Stimulated activated naive CD8-positive, alpha-beta T cell treated with anti-CD3 and anti-CD28 coated beads, Interleukin-15, Interleukin-2, amounts not matched to agents 100 U/mL and 50 U/mL, for 24 hours (primary cell): ENCODE measurements at regions not wholly inside any gene's neighbourhood (a gene's known extent, or its start where the extent isn't known, plus 50 kb on each side); places are given as distances from the start of the nearest gene placed in this dataset.

ENCODE experiments used
- ATAC-seq: fragments of 150-1000 bp; cut with Tn5 transposase; one replicate; pipeline ENCODE4 v1.10.0; 2021
- DNase-seq: peaks from one replicate; pipeline ENCODE4 v3.0.0; 2021

- no peak for DNase-seq
- ATAC-seq = no peak
Measured at GRCh38 chr10:4051641-4052151, 266.7 kb upstream of the KLF6 start.

DNA sequence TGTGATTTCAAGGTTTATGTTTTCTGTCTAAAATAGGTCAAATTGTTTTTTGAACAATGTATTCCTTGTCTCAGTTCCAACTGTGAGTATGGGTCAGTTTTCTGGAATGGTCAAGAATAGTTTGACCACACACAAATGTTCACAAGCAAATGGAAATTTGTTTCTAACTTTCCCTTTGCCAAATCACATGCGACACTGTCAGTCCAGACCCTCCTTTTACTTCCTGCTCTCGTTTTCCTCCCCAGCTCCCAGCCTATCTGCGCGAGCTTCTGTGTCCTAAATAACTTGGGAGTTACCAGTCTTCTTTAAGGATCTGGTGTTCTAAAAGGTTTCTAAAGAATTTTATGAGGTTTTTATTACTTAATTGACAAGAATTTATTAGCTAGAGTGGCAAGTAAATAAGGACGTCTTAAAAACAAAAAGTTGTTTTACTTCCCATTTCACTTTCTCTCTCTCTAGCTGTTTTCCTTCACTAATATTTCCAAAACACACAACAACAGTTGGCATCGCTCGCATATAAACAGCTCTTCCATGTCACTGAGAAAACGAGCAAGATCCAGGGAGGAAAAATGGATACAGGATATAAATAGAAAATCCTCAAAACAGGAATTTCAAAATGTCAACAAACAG lies 266.1 kb upstream of the KLF6 start:
- ATAC-seq (no peak), DNase-seq (no peak)

DNA sequence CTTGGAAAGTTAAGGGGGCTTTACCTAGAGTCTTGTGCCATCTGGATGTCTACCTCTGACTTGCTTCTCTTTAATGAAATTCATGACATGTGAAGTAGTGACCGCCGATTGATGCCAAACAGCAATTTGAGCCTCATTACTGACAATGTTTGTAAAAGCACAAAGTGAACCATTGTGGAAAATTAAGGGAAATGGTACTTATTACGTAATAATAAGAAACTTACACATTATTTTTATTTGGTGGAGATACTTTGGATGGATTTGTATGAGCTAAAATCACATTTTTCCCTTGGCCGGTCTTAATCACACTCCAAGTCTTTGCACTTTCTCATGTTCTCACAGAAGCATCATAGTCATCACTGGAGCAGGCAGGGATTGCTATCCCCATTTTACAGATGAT lies 265.1 kb upstream of the KLF6 start:
- no peak for ATAC-seq
- DNase-seq = no peak

- no peak for ATAC-seq
Measured at GRCh38 chr10:4049348-4049747, 264.3 kb upstream of the KLF6 start.

DNA sequence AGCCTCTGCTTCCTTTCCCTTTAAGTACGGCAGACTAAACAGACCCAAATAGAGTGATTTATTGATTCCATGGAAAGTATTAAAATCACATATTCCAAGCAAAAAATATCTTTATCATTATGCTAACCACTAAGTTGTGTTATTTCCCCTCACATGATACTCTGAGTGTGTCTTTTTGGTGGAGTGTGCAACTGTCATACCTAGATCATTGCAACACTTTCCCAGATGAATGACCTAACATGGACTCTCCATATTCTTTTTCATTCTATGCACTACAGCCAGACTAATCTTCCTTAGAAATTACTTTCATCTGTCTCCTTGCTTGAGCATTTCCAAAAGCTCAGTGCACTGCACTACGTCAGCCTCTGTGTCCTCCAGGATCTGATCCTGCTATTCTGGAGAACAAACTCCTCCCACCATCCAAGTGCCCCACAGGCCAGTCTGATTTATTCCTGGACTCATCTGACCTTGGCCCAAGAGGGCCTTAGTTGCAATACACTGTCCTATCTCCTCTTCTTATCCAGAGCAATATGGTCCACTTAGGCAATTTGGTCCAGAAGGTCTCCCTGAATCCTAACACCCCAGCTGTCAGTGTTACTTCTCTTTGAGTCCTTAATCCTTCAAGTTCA lies 263.3 kb upstream of the KLF6 start:
- ATAC-seq = no peak
- no peak for DNase-seq

More at GRCh38 chr10:4049348-4049747, 264.3 kb upstream of the KLF6 start:
- DNase-seq = no peak

DNA sequence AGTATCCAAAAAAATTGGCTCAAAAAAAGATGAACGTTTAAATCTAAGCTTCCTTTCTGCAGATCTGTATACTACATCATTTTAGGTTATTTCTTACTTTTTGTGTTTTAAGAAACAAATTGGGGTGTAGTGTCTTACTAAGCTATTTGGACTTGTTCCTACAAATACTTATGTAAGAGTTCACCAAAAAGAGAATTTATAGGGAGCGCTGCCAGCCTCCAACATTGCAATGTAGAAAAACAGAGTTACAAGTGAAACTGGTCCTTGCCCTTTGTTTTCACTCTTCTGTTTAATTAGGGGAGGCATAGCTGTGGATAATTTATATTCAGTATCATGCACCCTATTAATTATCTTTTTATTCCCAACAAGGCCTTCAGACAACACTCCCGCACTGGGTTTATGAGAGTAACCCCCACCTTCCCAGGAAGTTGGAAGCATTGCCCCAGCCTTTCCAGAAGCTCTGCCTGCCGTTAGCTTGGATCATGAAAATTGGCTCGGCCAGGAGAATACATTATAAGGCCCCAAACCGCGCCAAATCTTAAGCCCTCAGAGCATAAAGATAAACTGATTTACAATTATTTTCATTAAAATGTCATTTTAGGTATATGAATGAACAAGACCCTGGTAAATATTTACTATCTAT lies 261.8 kb upstream of the KLF6 start:
- no peak for DNase-seq
- no peak for ATAC-seq

GRCh38 chr10:4046030-4046429 lies 261.0 kb upstream of the KLF6 start:
- ATAC-seq (no peak), DNase-seq (no peak)

DNA sequence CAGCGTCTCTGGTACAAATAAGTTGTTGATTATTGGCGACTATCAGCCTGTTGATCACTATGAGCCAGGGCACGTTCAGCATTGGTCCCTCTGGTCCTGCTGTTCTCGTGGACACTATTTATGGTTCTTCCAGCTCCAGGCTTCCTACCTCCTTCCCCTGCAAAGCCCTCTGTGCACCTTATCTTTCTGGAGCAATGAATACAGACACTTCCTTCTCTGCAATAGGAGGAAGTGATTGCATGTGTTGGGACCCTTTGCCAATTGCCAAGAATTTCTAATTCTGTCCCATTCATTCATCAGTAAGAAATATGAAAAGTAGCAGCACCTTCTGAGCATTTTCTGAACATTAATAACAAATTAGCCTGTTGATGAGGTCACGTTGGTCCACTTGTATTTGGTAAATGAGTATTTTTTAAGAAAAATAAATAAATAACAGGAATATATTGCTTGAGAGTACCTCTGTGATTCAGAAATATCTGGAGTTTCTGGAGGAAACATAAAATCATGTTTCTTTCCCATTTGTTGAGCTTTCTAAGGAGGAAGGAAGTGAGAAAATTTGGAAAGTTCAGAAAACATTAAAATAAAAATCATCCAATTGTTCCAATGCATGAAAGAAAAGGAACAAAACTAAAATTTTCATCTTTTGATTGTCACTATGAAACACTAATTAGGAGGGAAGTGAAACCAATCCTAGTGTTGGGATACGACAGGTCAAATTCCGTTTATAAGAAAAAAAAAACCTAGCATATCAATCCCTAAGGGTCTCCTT lies 259.1 kb upstream of the KLF6 start:
- DNase-seq (no peak), ATAC-seq (no peak)

- no peak for ATAC-seq
Measured at GRCh38 chr10:4041635-4042034, 256.6 kb upstream of the KLF6 start.

GRCh38 chr10:4038000-4038399 lies 253.0 kb upstream of the KLF6 start:
- no peak for ATAC-seq
- no peak for DNase-seq

More at GRCh38 chr10:4041635-4042034, 256.6 kb upstream of the KLF6 start:
- DNase-seq = no peak

- no peak for DNase-seq
- ATAC-seq = no peak
Measured at GRCh38 chr10:4035599-4035945, 250.6 kb upstream of the KLF6 start.

DNA sequence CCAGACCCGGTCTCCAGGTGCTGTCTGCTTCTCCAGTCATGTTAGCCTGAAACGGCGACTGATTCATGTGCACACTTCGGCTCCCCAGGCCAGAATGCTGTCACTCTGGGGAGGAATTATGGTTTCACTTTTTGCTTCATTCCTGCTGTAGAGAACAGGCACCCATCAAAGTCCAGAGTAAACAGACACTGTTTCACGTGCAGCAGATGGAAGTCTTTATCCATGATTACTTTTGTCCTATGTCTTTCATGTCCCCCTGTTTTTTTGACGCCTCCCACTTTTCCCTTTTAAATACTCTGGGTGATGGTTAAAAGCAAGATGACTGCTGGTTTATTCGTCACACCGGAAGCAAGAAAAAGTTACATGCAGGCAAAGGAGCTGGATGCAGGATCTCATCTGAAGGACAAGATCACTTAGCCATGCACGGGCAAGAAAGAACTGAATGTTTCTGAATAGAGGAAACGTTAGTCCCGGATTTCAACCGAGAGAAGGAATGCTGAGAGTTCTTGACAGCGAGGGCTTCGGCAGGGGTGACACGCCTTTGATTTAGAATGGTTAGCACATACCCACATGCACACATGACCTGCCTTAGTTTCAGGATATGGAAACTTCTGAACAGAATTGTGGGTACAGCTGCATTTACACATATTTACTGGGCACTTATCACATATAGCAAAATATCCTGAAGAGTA lies 250.0 kb upstream of the KLF6 start:
- DNase-seq = peak; percentile 26
- peak; percentile 47 for ATAC-seq

GRCh38 chr10:4033341-4033896 lies 248.4 kb upstream of the KLF6 start:
- ATAC-seq (peak; percentile 80), DNase-seq (no peak)

DNA sequence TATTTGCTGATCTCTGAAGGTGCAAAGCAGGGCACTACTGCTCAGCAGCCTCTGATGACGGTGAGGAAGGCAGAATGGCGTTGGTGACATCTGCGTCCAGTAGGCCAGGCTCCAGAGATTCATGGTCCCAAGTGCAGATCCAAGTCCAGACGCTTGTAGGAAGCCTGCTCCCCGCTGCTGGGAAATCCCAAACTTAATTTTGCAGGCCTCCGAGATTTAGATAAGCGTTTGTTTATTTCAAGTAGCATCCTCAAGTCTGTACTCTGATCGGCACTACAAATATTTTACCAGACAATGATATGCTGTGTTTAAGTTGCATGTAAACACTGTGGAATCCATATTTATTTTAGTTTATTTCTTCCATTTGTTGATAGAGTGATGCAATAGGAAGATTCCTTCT lies 244.9 kb upstream of the KLF6 start:
- no peak for ATAC-seq

GRCh38 chr10:4028854-4029583 lies 244.0 kb upstream of the KLF6 start:
- DNase-seq (no peak), ATAC-seq (no peak)

More for the DNA sequence above, 244.9 kb upstream of the KLF6 start:
- no peak for DNase-seq

DNA sequence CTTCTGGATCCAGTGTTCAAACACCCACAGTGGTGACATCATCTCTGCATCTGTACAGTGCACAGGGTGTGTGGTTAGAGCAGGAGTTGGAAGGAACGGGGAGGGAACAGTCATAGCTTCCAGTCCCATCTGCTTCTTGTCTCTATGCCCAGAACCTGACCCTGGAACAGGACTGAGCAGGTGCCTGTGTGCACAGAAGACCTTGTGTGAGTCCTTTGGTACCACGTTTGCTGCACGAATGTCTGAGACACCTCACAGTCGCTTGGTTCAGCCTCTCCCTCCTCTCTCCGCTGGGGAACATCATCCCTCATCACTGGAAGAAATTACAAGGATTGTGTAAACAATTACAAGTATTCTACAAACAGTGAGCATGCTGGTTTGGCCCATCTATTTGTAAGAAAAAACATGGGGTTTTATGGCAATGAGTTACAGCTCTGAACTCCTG lies 243.0 kb upstream of the KLF6 start:
- DNase-seq (no peak), ATAC-seq (peak; percentile 74)

- no peak for DNase-seq
- no peak for ATAC-seq
Measured at GRCh38 chr10:4025339-4025738, 240.3 kb upstream of the KLF6 start.

DNA sequence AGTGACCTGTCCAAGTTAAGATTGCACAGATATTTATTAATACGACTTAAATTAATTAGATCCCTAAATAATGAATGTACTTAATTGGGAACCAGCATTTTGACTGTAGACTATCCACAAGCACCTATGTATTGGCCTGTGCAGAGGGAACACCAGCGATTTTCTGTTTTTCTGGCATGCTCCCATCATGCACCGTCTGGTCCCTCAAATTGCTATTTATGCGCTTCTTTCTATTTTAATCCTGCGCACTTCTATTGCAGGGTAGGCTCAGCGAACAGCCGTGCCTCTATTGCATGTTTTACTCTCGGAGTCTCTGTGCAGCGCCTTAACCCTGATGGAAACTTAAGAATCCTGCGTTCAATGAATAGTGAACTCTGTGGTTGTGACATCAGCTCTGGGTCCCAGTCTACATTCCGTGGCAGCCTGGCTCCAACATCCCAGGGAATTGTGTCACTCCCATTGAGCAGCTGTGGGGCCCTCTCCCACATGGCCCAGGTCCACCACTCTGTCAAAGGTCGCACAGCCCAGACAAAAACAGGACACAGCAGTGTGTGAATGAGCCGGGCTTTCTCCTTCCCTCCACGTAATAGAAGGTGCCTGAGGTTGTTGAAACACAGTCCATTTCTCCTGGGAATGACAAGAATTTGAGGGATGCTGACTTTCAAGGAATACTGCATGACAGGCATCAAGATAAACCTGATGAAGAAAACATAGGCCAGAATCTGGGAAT lies 239.7 kb upstream of the KLF6 start:
- no peak for DNase-seq

DNA sequence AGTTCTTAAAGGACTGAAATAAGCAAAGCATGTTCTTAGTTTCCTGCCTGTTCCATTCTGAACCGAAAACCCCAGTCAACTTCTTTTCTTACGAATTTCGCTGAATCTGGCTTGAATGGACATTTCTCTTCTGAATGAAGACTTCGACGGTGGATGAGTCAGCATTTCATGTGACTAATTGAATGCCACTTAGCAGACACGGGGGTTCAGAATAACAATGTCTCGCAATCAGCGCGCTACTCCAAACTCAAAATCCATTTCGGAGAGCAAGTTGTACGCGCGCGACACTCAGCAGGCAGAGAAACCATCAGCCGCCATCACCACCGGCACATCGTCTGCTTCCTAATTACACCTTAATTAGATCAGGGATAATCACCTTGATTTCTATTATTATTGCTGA lies 239.0 kb upstream of the KLF6 start:
- DNase-seq = no peak
- ATAC-seq = no peak

More for the DNA sequence above, 239.7 kb upstream of the KLF6 start:
- ATAC-seq = no peak

GRCh38 chr10:4022473-4022872 lies 237.5 kb upstream of the KLF6 start:
- ATAC-seq = no peak

More at GRCh38 chr10:4022473-4022872, 237.5 kb upstream of the KLF6 start:
- DNase-seq = no peak
